Right atrium auricular region (tissue), 2 donors: ENCODE measurements at regions not wholly inside any gene's neighbourhood (a gene's known extent, or its start where the extent isn't known, plus 50 kb on each side); places are given as distances from the start of the nearest gene placed in this dataset.

ENCODE experiments used
- DNase-seq: peaks from one replicate; pipeline ENCODE4 v3.0.0-alpha.2; 2019; ENCODE audit warnings: low spot score
- H3K27ac ChIP-seq, 2 donors: fragments of 200-600 bp; sonication (generic); 1 replicate in 1 of 2; 2 replicates in 1 of 2; pipeline ENCODE4 v1.5.1; 2016 to 2019
- H3K27me3 ChIP-seq, 2 donors: fragments of 200-600 bp; sonication (generic); one replicate each; pipeline versions ENCODE4 v1.5.1 to v1.6.0; 2017 to 2019
- H3K36me3 ChIP-seq: fragments of 200-600 bp; sonication (generic); one replicate; pipeline ENCODE4 v1.5.1; 2016
- H3K4me1 ChIP-seq, 2 donors: fragments of 200-600 bp; sonication (generic); one replicate each; pipeline versions ENCODE4 v1.5.1 to v1.6.0; 2017 to 2019
- H3K4me3 ChIP-seq, 2 donors: fragments of 200-600 bp; sonication (generic); 1 replicate in 1 of 2; 2 replicates in 1 of 2; pipeline ENCODE4 v1.5.1; 2017 to 2019; ENCODE audit warnings: mild to moderate bottlenecking in 1 of 2, moderate library complexity in 1 of 2
- H3K9me3 ChIP-seq, 2 donors: fragments of 200-600 bp; sonication (generic); one replicate each; pipeline ENCODE4 v1.5.1; 2019
- TF ChIP-seq, protein P1 (sequence below), 2 donors: fragments of 200-600 bp; sonication (generic); IDR thresholded peaks; one replicate each; pipeline ENCODE4 v1.5.1; 2019; ENCODE audit warnings: antibody characterized with exemption in 2 of 2

DNA sequence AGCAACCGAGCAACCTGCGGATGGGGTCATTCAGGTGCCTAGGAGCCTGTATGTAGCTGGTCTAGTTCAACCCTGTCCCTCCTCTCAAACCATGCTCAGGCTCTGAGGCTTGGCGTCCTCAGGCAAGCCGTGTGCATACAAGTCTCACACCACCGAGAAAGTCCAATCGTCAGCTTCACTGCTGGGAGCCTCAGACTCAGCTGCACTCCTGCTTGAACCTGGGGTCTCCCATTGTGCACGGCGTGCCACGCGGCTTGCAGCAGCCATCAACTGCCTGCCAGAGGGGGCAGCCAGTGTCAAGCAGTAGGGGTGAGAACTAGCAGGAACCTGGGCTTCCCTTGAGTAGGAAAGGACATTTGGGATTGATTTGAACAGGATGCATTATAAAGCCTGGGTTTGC, 1064.6 kb downstream of the BCL11B start:
- Histone ChIP-seq H3K4me1 (no peaks in the 10 kb centered on the region), H3K9me3 (no peaks in the 10 kb centered on the region), H3K4me3 (no peak overlapping the region), H3K27ac (no peak overlapping the region), H3K27me3 (no peaks in the 10 kb centered on the region), H3K36me3 (no peaks in the 10 kb centered on the region)
- TF ChIP-seq, protein P1, sequence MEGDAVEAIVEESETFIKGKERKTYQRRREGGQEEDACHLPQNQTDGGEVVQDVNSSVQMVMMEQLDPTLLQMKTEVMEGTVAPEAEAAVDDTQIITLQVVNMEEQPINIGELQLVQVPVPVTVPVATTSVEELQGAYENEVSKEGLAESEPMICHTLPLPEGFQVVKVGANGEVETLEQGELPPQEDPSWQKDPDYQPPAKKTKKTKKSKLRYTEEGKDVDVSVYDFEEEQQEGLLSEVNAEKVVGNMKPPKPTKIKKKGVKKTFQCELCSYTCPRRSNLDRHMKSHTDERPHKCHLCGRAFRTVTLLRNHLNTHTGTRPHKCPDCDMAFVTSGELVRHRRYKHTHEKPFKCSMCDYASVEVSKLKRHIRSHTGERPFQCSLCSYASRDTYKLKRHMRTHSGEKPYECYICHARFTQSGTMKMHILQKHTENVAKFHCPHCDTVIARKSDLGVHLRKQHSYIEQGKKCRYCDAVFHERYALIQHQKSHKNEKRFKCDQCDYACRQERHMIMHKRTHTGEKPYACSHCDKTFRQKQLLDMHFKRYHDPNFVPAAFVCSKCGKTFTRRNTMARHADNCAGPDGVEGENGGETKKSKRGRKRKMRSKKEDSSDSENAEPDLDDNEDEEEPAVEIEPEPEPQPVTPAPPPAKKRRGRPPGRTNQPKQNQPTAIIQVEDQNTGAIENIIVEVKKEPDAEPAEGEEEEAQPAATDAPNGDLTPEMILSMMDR (IDR thresholded peaks at IDR 0.05), result no peak
- DNase-seq, result no peak

DNA sequence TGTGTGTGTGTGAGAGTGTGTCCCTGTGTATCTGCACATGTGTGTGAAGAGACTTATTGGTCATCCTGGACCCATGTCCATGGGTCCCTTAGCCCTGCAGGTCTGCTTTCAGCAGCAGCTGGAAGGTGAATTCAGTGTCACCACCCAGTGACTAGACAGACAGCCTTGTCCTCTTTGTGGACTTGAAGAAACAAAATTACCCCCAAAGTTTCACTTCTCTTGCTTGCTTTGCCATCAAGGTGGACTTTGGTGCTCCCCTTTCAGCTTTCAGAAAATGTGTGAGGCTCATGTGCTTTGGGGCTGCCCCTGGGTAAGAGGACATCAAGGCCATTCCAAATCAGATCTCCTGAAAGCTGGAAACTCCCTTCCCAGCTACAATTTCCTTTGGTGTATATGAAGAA, 1063.8 kb downstream of the BCL11B start:
- H3K9me3 ChIP-seq, result no peaks in the 10 kb centered on the region
- H3K4me3 ChIP-seq, result no peak overlapping the region
- H3K4me1 ChIP-seq, result no peaks in the 10 kb centered on the region
- DNase-seq, result no peak
- H3K27ac ChIP-seq, result no peak overlapping the region
- no peaks in the 10 kb centered on the region for H3K27me3 ChIP-seq
- TF ChIP-seq, protein P1 (IDR thresholded peaks at IDR 0.05), result no peak
- no peaks in the 10 kb centered on the region for H3K36me3 ChIP-seq

DNA sequence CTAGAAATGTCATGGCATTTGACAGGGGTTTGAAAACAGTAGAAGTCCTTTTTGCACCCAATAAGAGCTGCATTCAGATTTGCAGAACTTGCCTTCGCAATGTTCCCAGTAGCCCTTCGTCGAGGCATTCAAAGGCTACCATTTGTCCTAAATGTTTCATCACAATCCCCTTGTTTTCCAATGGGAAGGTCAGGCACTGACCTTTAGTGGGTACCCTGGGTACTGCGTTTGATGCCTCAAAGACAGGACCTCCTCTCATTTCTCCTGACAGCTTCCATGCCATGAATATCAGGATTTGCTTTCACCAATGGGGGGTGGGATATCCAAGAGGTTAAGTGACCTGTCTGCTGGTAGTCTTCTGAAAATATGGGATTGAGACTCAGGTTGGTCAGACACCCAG, 1063.1 kb downstream of the BCL11B start:
- no peak overlapping the region for H3K4me3 ChIP-seq
- TF ChIP-seq, protein P1 (IDR thresholded peaks at IDR 0.05), result no peak

DNA sequence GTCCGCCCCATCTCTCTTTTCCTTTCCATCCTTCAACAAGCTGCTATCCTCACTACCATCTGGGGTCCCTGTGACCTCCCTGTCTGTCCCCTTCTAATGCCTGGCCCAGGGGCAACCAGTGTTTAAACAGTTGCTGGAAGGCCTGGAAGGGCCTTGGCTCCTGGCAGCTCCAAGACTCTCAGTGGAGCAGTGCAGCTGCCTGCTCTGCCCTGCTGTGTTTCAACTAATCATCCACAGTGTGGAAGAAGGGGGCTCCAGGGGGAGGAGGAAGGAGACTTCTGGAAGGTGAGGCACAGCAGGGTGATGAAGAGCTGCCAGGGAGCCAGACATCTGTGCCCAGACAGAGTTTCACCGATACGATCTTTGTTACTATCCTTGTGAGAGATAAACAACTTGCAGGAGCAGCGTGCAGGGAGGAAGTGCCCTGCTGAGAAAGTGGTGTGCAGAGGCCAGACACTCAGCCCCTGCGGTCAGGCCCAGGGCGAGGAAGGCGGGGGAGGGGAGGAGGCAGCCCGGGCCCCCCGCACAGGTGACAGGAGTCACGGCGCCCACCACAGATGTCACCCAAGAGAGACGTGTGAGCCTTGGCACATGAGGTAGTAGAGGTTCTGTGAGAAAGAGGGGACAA, 1061.8 kb downstream of the BCL11B start:
- Histone ChIP-seq H3K27ac (no peak overlapping the region), H3K4me1 (no peaks in the 10 kb centered on the region), H3K27me3 (no peaks in the 10 kb centered on the region), H3K9me3 (no peaks in the 10 kb centered on the region), H3K36me3 (no peaks in the 10 kb centered on the region), H3K4me3 (no peak overlapping the region)
- TF ChIP-seq, protein P1 (IDR thresholded peaks at IDR 0.05), result no peak
- no peak for DNase-seq

More for the DNA sequence above, 1063.1 kb downstream of the BCL11B start:
- H3K36me3 ChIP-seq, result no peaks in the 10 kb centered on the region
- H3K27ac ChIP-seq, result no peak overlapping the region
- no peaks in the 10 kb centered on the region for H3K27me3 ChIP-seq
- H3K4me1 ChIP-seq, result no peaks in the 10 kb centered on the region
- no peaks in the 10 kb centered on the region for H3K9me3 ChIP-seq
- no peak for DNase-seq

DNA sequence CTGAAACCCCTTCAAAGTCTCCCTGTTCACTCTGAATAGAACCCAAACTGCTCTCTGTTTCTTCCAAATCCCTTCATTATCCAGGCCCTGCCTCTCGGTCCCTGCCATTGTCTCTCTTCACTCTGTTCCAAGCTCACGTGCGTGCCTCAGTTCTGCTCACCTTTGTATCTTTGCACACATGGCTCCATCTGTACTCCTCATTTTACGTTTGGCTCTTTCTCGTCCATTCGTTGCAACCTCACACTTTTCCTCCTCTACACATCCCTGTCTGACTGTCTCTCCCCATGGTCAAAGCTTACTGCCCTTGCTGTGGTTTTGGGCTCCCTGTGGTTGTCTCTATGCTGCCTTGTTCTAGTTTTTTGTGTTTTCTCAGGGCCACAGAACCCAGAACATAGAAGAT, 1054.5 kb downstream of the BCL11B start:
- no peak for DNase-seq
- no peak overlapping the region for H3K27ac ChIP-seq
- no peak overlapping the region for H3K4me3 ChIP-seq
- H3K9me3 ChIP-seq, result no peaks in the 10 kb centered on the region
- H3K4me1 ChIP-seq, result no peaks in the 10 kb centered on the region
- TF ChIP-seq, protein P1 (IDR thresholded peaks at IDR 0.05), result no peak
- no peaks in the 10 kb centered on the region for H3K36me3 ChIP-seq
- H3K27me3 ChIP-seq, result no peaks in the 10 kb centered on the region

DNA sequence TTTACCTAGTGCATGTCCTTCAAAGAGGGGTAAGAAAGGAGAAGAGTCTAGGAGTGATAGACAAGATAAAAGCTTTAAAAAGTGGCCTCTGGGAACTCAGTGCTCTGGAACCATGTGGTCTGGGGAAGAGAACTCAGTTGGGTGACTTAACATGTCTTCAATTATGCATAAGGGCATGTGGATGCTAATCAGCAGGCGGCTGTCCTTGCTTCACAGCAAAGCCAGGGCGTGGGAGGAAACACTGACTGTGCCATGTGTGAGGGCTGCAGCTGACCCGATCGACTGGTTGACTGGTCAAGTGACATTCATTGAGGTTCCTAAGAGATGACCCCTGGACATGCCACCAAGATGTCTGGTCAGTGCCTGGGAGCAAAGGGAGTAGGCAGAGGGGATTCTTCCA, 1053.8 kb downstream of the BCL11B start:
- no peak for DNase-seq
- no peaks in the 10 kb centered on the region for H3K9me3 ChIP-seq
- no peaks in the 10 kb centered on the region for H3K27me3 ChIP-seq
- no peak overlapping the region for H3K4me3 ChIP-seq
- no peaks in the 10 kb centered on the region for H3K36me3 ChIP-seq
- no peak overlapping the region for H3K27ac ChIP-seq
- TF ChIP-seq, protein P1 (IDR thresholded peaks at IDR 0.05), result no peak
- H3K4me1 ChIP-seq, result no peaks in the 10 kb centered on the region
